Kidney tubule cell (primary cell): ENCODE measurements at regions not wholly inside any gene's neighbourhood (a gene's known extent, or its start where the extent isn't known, plus 50 kb on each side); places are given as distances from the start of the nearest gene placed in this dataset.

Source experiments
- DNase-seq: peaks from one replicate; pipeline ENCODE4 v3.0.0-alpha.2; 2018; ENCODE audit warnings: low spot score

DNA sequence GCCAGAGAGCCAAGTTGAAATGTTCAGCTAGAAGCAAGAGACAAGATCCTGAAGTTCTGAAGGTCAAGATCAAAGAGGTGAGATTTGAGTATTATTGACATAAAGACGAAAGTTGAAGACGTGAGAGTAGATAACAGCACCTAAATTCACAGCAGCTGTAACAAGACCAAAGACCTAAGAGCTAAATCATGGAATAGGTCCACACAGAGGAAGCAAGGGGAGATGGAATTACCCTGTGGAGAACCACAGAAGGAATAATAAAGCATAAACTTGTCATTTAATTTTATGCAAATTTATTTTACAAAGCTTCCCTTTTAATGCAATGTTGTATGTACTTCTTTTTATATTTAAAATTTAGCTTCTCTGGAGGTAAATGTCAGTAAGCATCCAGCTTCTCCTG, 523.7 kb downstream of the NR2F1-AS1 start:
- no peak for DNase-seq

GRCh38 chr5:93055971-93056370, 525.0 kb downstream of the NR2F1-AS1 start:
- DNase-seq, result peak; percentile 9

- no peak for DNase-seq
Observed at GRCh38 chr5:93055561-93055960, 525.5 kb downstream of the NR2F1-AS1 start.

DNA sequence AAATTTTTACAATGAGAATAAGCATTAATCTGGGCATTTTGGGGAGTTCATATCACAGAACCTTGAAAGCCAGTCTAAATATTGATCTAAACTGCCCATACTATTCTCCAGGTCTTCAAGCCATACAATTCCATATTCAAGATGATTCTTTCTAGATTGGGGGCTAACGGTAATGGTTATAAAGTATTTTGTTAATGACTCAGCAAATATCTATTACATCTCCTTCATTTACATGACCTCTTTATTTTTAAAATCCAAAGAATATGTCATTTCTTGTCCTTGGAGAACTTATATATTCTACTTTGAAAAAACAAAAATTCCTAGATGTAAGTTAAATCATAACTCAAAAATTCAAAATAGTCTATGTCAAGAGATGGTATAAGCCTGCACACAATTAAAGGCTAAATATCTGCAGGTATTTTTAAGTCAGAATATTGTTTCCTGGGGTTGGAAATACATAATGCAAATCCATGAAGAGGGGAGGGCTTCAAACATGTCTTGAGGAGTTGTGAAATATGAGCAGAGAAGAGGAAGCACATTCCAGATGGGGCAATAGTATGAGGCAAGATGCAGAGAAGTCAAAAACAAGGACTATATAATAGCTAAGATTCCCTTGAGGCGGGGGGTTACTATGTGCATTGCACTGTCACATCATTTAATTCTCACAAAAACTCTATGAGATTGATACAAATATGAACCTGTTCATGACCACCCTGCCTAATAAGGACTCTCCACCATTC, 526.4 kb downstream of the NR2F1-AS1 start:
- no peak for DNase-seq

DNA sequence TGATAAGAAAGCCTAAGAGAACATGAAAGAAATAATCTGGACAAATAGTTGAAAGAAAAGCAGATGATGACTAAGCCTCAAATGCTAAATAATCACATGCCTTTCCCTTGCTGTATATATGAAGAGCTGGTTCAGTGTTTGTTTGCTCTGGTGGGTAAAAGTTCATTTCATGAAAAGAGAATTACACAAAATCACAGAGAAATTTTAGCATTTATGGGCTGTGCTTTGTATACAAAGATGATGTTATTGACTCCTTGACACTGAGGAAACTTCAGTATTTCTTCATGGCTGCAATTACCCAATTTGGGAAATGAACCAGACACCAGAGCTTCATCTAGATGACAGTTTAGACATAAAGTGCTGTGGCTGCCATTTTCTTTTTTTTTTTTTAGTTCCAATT, 527.2 kb downstream of the NR2F1-AS1 start:
- no peak for DNase-seq

- DNase-seq, result no peak
Observed at GRCh38 chr5:93048858-93049257, 532.2 kb downstream of the NR2F1-AS1 start.

DNA sequence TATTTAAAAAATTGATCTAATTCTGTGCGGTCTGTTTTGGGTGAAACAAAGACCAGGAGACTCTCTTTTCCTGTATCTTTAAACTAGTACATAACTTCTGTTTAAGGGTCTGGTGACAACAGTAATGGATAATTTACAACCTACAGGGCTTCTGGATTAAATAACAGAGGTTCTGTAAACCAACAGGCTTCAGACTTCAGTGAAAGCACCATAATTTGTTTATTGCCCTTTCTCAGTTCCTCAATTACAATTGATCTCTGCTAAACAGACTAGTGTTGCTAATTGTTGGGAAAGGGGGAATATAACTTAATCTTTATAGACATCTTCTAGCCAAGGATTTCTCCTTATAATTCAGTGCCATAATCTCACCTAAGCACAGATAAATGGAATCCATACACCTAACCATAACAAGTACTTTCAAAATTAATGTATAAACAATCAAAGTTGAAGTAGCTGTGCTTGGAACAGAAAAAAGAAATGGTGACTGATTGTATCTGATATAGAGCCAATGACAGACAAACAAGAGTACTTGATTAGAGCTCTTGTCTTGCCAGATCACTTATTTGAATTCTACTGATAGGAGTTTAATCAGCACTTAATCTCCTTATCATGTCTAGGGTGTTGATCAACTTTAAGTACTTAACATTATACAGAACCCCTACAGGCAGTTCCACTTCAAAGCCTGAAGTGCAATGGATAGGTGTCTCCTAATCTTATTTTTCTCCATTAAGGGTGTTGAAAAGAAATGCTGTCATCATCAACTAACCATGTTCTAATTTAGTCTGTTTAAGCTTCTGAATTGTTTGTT, 536.0 kb downstream of the NR2F1-AS1 start:
- DNase-seq, result no peak

- no peak for DNase-seq
Observed at GRCh38 chr5:93039888-93040287, 541.1 kb downstream of the NR2F1-AS1 start.

DNA sequence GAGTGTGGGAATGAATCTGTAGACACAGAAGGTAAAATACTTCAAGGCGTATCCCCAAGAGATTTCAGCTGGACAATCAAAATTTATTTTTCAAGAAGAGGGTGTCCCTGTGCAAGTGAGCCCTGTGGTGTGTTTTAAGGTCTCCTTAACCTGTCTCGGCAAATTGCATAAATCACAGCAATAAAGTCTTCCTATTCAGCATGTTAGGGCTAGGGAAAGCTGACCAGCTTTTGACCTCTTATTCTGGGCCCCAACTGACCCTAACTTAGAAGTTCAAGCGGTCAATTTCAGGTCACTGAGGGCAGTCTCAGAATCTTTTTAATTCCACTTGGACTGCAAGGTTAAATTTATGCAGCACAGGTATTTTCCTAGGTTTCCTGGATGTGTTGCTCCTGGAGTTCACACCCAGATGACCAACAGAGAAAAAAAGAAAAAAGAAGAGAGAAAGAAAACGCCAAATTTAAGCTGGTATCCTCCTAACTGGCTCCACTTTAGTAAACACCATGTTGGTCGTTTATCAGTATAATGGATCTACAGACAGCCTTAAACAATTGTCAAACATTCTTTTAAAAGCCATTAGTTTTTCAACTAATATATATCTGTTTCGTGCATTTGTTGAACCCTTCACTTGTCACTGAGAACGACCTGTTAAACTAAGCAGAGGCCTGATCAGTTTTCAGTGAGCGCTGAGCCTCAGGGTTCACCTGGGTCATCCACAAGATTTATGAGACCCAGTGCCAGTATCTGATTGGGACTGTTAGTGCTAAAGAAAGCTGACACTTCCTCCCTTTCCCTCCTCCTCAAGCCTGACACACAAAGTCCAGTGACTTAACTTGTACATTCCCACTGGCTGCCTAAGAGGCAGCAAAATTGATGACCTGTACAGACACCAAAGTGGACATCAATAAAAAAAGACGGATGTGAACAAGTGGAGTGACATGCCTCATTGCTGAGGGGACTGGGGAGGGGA, 546.1 kb downstream of the NR2F1-AS1 start:
- peak; percentile 2 for DNase-seq

- no peak for DNase-seq
Observed at GRCh38 chr5:93022796-93023447, 558.1 kb downstream of the NR2F1-AS1 start.

GRCh38 chr5:93022211-93022610, 558.8 kb downstream of the NR2F1-AS1 start:
- DNase-seq, result no peak

DNA sequence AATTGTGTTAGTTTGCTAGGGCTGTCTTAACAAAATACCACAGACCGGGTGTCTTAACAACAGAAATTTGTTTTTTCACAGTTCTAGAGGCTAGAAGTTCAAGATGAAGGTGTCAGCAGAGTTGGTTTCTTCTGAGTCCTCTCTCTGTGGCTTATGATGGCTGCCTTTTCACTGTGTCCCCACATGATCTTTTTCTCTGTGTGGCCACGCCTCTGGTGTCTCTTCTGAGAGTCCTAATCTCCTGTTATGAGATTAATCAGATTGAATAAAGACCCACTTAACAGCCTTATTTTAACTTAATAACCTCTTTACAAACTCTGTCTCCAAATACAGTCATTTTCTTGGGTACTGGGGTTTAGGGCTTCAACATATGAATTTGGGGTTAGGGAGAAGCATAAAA, 561.1 kb downstream of the NR2F1-AS1 start:
- no peak for DNase-seq

- DNase-seq, result no peak
Observed at GRCh38 chr5:93018461-93018860, 562.6 kb downstream of the NR2F1-AS1 start.

GRCh38 chr5:93017849-93018248, 563.2 kb downstream of the NR2F1-AS1 start:
- peak; percentile 51 for DNase-seq

DNA sequence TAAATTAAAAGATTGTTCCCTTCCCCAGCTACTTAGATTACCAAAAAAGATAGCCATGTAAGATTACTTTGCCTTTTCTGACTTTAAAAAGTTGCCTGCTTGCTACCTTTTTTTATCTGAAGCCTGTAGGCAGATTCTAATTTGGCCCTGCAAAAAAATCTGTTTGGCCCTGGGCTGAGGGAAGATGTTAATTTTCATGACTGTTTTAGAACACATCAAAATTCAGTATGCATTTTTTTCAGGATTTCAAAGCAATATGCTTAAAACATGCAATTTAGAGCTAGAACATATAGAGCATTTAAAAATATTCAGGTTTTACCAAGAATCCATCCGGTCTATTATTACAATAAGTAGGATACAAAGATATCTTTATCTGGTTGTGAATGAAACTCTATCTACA, 563.6 kb downstream of the NR2F1-AS1 start:
- DNase-seq, result no peak

GRCh38 chr5:93010616-93011015, 570.4 kb downstream of the NR2F1-AS1 start:
- DNase-seq, result no peak

DNA sequence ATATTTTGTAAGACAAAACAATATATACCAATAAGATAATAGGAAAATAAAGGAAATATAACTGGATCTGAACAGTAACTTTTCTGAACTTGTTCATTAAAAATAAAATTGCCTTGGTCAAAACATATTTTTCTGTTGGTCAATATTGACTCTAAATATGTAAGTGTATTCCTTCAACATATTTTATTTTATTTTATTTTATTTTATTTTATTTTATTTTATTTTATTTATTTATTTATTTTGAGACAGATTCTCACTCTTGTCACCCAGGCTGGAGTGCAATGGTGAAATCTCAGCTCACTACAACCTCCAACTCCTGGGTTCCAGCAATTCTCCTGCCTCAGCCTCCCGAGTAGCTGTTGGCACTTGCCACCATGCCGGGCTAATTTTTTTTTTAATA, 571.0 kb downstream of the NR2F1-AS1 start:
- no peak for DNase-seq

- no peak for DNase-seq
Observed at GRCh38 chr5:93008502-93009207, 572.4 kb downstream of the NR2F1-AS1 start.

GRCh38 chr5:93006915-93007314, 574.1 kb downstream of the NR2F1-AS1 start:
- DNase-seq, result no peak

DNA sequence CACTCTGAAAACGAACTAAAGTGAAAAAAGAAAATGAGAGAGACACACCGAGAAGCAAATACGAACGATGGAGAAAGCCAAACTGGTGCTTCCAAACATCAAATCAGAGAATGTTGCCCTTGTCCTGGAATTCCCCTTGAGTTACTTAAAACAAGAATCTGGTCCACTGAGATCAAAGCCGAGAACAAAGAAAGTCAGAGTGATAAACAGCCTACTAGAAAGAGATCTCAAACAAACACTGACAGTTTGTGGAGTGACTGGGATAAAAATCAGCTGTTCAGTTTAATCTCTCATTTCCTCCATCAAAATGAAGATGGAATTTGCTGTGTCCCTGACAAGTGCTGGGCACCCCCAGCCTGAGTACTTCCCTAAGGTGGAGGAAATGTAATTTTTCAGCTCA, 582.6 kb downstream of the NR2F1-AS1 start:
- no peak for DNase-seq

DNA sequence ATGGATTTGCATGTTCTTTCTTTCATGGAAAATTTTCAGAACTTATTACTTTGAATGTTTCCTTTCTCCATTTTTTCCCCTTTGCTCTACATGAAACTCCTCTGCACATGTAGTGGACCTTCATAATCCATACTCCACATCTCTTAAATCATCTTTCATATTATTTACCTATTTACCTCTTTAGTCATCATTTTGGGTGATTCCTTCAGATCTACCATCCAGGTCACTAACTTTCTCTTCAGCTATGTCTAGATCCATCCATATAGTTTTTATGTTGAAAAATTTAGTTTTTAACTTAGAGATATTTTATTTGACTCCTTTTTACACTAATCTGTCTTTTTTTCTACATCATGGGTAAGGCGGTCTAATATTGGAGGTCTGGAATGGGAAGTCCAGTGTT, 586.6 kb downstream of the NR2F1-AS1 start:
- DNase-seq, result no peak
